ENCODE measurements at regions not wholly inside any gene's neighbourhood (a gene's known extent, or its start where the extent isn't known, plus 50 kb on each side); places are given as distances from the start of the nearest gene placed in this dataset.

DNA sequence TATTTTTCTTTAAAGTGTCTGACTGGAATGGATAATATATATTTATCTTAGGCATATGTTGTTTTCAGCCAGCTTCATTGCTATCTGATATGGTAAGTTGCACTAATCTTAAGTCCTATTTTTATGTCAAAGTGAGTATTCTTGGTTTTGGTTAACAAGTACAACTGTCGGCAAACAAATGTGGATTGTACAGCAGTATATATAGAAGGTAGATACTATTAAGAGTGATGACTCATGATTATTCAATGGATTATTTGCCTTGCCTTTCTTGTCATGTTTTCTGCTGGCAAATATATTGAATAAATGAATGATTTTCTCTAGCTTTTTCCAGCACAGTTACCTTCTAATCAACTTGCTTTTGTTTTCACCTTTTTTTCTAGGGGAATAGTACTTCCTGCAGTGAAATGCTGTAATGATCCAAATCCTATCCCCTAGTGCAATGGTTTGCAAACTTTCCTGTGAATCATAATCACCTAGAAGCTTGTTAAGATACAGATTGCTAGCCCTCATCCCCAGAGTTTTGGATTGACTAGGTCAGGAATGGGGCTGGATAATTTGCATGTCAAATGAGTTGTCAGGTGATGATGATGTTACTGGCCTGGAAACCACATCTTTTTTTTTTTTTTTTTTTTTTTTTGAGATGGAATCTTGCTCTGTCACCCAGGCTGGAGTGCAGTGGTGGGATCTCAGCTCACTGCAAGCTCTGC is 60.8 kb upstream of the ARRDC3 start:
- TF ChIP-seq, protein P1, sequence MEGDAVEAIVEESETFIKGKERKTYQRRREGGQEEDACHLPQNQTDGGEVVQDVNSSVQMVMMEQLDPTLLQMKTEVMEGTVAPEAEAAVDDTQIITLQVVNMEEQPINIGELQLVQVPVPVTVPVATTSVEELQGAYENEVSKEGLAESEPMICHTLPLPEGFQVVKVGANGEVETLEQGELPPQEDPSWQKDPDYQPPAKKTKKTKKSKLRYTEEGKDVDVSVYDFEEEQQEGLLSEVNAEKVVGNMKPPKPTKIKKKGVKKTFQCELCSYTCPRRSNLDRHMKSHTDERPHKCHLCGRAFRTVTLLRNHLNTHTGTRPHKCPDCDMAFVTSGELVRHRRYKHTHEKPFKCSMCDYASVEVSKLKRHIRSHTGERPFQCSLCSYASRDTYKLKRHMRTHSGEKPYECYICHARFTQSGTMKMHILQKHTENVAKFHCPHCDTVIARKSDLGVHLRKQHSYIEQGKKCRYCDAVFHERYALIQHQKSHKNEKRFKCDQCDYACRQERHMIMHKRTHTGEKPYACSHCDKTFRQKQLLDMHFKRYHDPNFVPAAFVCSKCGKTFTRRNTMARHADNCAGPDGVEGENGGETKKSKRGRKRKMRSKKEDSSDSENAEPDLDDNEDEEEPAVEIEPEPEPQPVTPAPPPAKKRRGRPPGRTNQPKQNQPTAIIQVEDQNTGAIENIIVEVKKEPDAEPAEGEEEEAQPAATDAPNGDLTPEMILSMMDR (IDR thresholded peaks at IDR 0.05 in 8 of 11, conservative IDR thresholded peaks at IDR 0.05 in 3 of 11): no peak
- no peak for TF ChIP-seq POLR2AphosphoS5 (IDR thresholded peaks at IDR 0.05)

Data from spleen (tissue), 7 donors.